Prostate gland (tissue), 2 donors: ENCODE measurements at regions not wholly inside any gene's neighbourhood (a gene's known extent, or its start where the extent isn't known, plus 50 kb on each side); places are given as distances from the start of the nearest gene placed in this dataset.

Experiments
- POLR2A ChIP-seq: fragments of 450-650 bp; IDR thresholded peaks from one replicate; pipeline ENCODE4 v1.6.1; 2016; ENCODE audit warnings: antibody characterized with exemption, mild to moderate bottlenecking
- TF ChIP-seq, protein P1 (sequence below), 4 experiments: fragments of 200-600 bp in 2 of 4; fragments of 450-650 bp in 2 of 4; sonication (generic) in 2 of 4; IDR thresholded peaks; 1 replicate in 3 of 4; 2 replicates in 1 of 4; pipeline ENCODE4 v1.5.1; 2016 to 2019; ENCODE audit warnings: antibody characterized with exemption in 4 of 4, mild to moderate bottlenecking in 2 of 4, moderate library complexity in 2 of 4

DNA sequence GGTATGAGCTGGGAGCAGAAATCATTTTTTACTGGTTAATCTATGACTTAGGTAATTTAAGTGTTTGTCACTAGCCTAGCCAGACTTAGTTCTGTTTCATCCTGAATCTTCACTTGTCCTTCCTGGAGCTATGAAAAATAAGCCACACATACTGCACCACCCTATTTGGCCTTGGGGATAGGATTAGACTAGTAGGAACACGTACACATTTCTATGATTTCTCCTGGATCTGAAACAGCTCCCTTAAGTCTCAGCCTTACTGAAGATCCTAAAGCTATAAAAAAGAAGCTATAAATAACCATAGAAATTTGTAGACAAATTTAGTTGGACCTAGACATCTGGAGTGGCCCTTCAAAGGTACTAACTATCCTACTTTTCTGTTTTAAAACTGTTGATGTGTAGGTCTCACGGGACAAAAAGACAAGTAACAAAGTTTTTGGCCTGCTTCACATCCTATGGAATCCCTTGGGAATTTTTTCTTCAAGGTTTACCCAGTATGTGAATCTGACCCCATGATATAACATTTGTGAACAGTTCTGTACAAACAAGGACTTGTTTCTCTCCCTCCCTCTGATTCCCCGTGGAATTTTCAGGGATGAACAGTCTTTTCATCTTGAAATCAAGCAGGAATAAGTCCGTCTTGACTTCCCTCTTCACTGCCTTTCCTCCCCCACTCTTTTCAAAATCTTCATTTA is 275.0 kb downstream of the FAM76B start:
- TF ChIP-seq, protein P1, sequence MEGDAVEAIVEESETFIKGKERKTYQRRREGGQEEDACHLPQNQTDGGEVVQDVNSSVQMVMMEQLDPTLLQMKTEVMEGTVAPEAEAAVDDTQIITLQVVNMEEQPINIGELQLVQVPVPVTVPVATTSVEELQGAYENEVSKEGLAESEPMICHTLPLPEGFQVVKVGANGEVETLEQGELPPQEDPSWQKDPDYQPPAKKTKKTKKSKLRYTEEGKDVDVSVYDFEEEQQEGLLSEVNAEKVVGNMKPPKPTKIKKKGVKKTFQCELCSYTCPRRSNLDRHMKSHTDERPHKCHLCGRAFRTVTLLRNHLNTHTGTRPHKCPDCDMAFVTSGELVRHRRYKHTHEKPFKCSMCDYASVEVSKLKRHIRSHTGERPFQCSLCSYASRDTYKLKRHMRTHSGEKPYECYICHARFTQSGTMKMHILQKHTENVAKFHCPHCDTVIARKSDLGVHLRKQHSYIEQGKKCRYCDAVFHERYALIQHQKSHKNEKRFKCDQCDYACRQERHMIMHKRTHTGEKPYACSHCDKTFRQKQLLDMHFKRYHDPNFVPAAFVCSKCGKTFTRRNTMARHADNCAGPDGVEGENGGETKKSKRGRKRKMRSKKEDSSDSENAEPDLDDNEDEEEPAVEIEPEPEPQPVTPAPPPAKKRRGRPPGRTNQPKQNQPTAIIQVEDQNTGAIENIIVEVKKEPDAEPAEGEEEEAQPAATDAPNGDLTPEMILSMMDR (IDR thresholded peaks at IDR 0.05), result no peak
- no peak for TF ChIP-seq POLR2A
